Tongue (tissue), 1 donor: ENCODE measurements at regions not wholly inside any gene's neighbourhood (a gene's known extent, or its start where the extent isn't known, plus 50 kb on each side); places are given as distances from the start of the nearest gene placed in this dataset.
A peak's percentile ranks its signal among the peaks of the same experiment; 100 is the strongest.

ENCODE experiments used
- DNase-seq: peaks from one replicate; pipeline ENCODE4 v3.0.0-alpha.2; 2015

DNA sequence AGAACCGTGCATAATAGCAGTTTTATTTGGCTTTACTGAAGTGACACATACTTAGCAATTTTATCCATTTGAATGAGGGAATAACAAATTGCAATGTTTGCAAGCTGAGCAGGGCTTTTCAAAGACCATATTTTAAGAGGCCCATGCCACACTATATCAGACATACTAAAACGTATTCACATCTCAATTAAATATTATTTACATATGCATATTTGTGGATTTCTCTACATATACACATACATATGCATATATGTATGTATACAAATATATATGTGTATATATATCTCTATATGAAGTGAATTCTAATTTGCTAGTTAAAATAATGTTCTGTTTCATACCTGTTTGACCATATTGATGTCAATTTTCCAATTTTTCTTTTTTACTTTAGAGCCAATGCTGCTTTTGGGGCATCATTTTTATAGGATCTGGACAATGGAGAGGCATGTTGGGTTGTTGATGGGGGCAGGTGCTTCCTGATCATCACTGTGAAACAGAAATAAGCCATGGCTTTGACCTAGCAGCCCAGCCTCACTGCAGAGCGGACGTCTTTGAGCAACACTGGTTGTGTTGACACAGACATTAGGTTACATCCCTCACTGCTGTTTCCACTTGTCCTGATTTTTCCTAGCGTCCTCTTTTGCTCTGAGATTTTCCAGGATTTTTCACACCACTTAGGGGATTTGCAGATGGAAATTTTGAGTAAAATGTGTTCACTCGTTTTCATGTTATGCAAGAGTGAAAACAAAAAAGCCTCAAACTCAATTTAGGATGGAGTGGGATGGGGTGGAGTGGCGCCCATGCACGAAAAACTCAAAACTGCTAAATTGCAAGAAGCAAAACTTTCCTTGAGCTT lies 56.9 kb downstream of the RDH14 start:
- peak; percentile 51 for DNase-seq

DNA sequence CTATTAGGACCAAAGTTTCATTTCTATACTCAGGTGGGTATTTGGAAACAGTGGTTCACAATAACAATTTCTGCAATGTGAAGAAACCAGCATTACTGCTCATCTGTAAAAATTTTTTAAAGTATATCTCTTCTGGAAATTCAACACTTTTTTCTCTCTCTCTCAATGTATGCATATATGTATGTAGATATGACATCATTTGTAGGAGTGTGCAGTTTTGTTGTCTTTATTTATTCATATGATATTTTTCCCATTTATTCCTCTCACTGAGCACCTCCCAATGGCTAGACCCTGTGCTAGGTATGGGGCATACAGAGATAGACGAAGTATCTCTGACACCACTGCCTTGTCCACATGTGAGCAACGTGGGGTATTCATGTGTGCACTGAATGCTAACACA lies 58.3 kb downstream of the RDH14 start:
- DNase-seq, result no peak

DNA sequence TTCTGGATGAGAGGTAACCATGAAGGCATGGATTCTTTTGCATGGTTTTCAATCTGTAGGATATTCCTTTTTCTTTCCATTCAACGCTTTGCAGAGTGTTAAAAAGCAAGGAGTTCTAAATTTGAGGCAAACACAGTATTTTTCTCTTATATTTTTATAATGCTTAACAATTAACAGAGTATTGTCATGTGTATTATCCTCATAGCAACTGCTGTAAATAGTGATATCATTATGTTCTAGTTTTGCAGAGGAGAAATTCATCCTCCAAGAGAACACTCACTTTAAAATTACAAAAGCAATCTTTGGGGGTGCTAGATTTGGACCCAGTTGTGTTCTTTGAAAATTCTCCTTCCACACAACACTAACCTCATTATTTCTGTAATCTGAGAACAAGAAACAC lies 58.7 kb downstream of the RDH14 start:
- no peak for DNase-seq

DNA sequence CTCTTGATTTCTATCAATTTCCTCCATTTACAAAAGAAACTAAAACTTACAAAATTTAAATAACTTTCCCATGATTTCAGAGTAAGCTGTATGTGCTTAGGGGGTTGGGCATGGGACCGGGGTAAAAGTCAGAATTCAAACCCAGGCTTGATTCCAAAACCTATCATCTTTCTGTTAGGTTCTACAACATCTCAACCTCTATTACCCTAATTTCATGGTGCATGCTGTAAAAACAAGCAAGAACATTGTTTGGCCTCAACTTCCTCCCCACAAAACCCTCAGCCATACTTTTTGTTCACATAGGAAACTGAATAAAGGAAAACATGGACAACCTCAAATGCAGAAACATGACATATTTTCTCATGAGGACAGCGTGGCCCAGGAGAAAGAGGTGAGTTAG lies 59.3 kb downstream of the RDH14 start:
- DNase-seq, result no peak

DNA sequence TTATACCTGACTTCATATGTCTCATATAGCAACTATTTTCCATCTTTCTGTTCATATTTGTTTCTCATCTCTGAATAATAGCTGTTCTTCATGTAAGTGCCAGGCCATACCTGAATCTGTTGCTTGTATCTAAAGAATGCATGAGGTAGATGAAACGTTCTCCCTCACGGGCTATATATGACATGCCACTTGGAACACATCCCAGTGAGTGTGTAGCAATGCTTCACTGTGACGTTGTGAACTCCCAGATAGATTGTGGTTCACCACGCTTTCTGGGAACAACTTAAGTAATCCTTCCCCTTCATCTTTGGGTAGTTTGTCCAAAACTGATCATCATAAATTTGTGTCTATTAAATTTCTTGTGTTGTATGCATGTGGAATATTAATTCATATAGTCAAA lies 60.1 kb downstream of the RDH14 start:
- no peak for DNase-seq

DNA sequence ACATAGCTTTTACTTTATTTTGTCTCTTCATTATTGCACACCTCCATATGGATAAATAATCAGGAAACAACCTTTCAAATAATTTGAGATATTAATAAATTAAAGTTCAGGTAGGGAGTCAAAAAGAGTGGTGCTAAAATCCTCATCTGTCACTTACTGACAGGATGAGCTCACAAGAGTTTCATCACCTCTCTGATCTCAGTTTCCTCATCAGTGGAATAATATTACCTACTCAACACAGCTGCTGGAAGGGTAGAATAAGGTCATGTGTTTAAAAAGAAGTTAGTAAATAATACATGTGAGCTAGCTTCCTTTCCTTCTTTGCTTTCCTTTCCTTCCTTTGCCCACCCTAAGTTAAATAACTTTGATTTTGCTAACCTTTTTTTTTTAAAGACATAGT lies 61.9 kb downstream of the RDH14 start:
- DNase-seq, result no peak

DNA sequence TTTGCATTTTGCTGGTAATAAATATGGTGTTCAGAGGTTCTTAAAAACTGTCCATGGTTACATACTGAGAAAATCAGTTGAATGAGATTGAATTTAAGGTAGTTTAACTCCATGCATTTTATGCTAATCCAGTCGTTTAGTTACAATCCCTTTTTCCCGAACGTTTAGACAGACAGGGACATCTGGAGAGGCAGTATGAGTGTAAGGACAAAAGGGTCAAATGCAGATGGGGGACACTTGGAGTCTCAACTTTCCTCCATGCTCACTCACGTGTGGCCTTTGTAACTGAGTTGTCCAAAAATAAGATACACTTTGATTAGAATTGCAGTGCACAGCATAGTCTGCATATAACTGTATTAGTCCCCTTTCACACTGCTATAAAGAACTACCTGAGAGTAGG lies 63.9 kb downstream of the RDH14 start:
- no peak for DNase-seq

DNA sequence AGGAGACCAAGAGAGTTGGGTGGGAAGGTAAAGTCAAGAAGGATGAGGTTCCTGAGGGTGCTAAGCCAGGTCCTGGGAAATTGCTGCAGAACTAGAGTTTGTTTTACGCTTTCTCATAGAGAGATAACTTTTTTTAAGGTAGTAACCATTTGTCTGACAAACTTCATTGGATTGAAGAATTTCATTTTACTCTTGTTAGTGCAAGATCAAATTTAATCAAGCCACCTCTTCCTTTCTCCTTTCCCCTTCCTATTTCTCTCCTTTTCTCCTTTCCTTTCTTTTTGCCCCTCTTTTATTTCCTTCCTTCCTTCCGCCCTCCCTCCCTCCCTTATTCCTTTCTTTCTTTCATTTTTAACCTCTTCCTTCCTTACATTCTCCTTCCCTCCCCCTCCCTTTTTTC lies 65.4 kb downstream of the RDH14 start:
- no peak for DNase-seq

DNA sequence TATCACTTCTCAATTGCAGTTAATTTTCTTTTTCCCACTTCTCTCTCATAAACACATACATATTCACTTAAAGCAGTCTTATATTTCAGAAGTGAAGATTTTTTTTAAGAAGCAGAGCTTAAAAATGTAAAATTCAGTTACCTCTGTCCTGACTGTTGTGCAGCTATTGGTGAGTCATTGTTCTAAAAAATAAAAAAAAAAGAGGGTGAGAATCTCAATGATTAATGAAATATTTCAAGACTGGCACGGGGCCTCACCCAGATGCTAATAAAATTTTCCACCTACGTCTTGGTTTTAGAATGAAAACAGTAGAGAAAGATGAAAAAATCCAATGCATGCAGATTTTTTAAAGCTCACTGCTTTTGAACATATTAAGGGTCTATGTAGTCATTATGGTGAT lies 67.7 kb downstream of the RDH14 start:
- DNase-seq, result no peak

DNA sequence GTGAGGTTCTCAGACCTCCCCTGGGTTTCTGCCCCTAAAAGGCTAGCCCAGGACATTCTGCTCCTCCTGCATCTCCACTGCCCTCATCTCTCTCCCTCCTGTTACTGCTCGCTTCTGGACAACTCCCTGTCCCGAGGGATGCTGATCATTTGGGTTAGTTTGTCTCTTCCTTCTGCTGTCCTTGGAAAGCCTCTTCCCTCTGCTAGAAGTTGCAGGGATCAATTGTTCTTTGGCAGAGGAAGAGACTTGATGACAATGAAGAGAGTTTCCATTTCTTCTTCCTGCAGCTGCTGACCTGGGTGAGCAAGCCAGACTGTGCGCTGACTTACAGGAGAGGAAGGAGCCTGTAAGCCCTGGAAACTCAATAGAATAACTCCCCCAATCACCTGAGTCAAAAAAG lies 68.9 kb downstream of the RDH14 start:
- peak; percentile 72 for DNase-seq

DNA sequence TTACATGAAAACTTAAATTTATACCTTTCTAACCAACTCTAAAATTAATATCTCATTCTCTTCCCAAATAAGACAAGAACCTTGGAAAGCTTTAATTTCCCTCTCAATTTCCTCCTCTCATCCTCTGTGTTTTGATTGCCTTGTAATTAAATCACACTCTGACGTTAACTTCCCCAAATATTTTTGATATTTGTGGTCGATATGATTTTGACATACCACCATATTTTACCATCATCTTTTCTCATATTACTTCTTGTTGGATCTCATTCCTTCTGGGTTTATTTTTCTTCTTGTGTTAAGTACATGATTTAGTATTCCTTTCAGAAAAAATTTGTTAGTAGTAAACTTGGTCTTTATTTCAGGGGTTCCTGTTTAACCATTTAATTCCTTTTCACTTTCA lies 69.6 kb downstream of the RDH14 start:
- DNase-seq, result no peak

DNA sequence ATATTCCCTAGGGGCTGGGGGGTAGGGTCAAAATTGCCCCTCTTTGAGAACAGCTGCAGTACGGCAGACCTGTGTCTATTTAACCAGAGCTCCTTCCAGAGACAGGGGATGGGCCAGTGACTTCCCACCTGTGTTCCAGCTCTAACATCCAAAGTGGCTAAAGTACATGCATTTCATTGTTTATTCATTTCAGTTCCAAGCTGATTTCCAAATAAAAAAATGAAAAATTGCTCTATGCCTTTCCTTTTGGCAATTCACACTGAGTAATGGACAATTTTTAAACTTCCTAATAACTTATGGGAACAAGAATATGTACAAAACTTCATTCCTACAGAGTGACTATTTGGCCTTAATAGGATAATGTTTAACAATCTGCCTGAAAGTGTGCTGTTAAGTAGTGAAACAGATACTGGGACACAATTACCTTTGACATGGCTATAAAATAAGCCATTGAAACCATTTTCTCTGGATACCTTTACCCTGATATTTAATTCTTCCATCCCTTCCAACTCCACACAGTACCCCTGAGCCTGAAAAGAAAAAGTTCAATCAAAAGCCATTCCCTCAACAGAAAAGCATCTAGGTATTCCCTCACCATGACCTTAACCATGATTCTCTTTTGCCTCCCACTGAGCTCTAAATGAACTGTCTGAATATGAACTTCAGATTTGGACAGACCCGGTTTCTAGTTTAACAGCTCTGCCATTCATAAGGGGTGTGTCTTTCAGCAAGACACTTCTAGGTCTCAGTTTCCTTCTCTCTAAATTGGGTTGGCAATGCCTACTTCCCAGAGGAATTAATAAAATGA lies 73.1 kb downstream of the RDH14 start:
- no peak for DNase-seq

DNA sequence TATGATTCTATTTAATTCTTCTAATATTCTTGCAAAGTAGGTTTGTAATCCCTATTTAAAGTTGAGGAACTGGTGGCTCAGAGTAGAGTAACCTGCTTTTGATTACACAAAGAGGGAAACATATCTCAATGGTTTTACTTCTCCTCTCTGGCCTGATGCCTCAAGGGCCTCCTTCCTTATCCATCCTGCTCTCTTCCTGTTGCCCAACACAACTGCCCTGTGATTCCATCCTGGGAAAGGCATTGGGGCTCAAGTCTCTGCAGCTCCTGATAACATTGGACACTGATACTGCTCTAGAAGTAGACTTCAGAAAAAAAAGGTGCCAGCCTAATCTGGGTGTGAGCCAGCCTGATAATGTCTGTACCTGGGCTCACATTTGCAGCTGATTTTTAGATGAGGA lies 75.8 kb downstream of the RDH14 start:
- no peak for DNase-seq

DNA sequence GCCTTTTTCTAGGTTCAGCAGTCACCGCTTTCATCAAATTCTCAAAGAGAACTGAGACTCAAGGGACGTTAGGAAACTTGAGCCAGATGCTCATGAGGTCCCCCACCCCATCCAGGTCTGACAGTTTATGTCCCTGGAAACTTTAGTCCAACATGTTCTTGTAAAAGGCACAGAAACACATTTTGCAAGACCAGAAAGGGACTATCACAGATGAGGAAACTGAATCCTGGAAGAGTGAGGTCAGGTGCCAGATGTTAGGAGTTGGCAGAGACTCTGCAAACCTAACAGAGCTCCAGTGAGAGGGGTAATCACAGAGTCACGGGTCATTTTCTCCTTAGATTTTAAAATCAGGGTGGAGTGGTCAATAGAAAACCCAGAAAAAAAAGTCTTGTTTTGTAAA lies 76.6 kb downstream of the RDH14 start:
- no peak for DNase-seq

DNA sequence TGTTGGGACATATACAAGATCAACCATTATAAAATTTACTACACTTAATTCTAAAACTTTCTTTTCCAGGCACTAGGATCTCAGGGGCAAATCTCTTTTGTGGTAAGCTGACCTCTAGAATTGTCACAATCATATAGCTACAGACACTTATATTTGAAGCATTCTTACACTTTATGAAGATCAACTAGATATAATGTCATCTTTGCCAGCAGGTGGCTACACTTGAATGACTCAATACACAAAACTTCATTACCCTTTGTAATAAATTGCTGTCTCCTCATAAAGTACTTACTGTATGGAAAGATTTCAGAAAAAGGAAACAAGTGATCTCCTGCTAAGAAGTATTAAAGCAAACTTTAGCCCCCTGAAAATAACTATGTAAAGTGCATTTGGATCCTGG lies 77.8 kb downstream of the RDH14 start:
- DNase-seq, result no peak

DNA sequence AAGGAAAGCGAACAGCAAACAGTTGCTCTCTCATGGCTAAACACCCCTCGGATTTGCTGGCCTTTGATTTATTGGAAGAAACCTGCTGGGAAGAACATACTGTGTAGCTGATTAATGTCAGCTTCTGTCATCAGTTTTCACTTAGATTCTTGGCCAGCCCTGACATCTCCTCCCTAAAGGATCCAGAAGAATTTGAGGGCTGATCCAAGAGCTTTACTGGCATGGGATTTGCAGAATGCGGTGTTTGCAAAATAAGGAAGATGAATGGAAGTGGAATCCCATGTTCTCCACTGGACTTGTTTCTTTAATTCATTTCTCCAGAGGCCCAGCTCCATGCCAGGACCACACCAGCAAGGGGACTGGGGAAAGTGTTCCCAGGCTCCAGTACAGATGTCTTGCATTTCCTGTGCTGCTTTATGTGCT lies 80.5 kb downstream of the RDH14 start:
- peak; percentile 75 for DNase-seq

DNA sequence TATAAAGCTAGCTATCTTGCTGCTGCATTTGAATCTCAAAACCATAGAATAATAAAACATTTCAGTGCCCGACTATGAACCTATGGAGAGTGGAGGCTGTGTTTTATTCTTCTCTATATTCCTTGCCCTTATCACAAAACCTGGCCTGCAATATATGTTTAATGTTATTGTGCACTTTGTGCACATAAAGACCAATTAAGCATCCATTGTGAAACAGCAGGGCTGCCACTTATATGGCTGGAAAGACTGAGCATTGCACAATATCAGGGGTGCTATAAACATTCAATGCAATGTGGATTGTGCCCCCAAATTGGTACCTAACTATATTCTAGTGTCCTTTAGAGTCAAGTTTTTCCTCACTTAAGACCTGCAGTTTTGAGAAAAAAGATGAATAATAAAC lies 83.2 kb downstream of the RDH14 start:
- DNase-seq, result no peak

DNA sequence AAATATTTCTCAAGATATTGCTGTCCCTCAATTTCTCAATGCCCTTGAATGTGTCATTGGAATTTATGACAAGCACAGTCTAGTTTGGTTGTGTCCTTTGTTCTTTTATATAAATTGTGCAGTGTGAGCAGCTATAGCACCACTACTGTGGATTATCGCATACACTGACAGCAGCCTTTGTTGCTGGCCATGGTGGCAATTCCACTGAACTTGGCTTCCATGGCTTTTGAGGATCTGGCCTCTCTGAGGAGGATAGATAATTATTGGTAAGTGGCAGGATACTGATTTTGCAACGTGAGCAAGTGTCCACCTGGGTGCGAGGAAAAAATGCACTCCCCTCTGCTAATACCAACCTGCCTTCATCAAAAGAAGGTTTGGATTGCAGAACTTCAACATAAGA lies 84.0 kb downstream of the RDH14 start:
- DNase-seq, result no peak

DNA sequence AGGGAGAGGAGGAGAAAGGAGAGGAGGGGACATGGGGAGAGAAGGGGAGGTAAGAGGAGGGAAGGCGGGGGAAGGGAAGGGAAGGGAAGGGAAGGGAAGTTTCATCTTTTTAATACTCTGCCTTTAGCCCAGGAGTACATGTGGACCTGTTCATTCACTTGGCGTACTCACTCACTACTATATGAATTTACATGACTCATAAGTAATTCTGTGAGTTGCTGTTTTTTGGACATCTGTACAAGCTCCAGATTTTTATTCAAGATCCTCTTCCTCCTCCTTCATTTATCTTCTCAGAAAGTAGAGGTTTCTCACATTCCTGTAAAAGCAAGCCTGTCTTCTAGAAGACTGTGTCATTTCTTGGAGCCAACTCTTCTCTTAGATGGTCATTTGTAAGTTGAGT lies 84.6 kb downstream of the RDH14 start:
- DNase-seq, result no peak

DNA sequence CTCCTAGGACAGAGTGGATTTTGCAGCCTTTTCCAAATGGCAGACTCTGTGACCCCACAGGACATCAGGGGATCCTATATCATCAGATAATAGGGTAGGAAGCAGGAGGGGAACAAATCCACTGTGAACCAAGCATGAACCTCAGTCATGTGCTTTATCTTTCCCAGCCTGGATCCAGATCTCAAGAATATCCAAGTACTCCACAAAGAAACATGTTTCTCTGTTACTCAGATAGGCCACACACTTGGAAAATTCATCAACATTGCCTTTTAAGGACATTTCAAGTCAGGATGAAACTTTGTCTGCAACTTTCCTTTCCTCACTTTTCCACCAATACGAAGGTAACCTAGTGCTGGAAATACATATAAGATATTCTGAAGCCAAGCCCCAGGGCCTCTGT lies 85.8 kb downstream of the RDH14 start:
- no peak for DNase-seq

DNA sequence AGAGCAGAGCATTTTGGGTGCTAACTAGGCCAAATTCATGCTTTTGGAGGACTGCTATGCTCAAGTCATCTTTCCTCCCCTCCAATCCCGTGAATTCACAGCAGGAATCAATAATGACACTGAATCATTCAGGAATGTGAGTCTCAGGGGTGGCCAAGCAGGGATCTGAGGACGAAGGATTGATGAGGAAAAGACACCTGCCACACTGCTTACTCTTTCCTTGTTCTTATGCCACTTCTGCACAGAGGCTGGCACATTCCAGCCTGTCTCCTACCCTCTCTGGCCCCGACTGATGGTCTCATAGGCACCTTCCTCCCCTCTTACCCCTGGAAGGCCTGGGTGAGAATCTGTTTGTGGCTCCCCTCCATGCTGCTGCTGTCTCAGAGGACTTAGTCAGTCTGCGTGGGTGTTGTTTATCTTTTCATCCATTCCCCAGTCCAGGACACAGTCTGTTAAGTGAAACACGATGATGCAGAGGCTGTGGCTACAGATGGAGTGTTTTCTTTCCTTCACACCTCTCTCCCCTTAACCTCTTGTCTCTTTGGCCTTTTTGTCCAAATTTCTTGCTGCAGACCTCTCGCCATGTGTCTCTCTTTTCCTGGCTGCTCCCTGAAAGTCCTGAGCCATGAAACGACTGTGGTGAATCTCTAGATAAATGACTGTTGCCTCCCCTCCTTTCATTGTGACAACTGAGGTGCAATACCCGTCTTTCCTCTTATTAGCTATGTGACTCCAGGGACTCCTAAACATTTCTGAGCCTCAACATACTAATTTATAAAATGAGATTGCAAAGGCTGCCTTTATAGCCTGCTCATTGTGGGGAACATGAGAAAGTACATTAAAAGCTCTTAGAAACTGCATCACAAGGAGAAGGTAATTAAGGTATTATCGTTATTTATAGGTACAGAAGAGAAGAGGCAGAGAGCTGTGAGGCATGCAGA lies 86.9 kb downstream of the RDH14 start:
- DNase-seq, result no peak

DNA sequence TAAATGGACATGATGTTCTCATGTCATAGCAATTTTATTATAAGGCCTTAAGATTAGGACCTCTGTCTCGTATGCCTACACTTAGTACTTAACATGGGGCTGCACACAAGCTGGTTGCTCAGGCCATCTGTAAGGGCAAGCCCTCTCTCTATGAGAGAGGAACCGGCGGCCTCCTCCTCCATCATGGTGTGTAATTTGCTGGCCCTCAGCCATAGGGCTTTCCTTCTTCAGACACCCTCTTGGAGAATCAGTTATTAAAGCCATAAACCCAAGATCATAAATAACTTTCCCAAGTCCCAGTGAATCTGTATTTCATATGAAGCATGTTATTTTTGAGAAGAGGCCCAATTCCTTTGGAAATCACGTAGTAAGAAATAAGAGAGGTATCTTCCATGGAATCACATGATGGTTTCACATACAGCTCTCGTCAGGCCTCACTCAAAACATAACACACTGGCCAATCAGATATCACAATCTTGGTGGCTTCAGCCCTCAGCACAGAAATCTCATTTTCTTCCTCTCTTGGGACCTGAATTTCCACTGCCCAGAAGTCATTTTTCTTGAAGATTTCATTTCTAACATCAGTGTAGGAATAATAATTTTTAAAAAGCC lies 92.6 kb downstream of the RDH14 start:
- no peak for DNase-seq
